ENCODE measurements at regions not wholly inside any gene's neighbourhood (a gene's known extent, or its start where the extent isn't known, plus 50 kb on each side); places are given as distances from the start of the nearest gene placed in this dataset.

DNA sequence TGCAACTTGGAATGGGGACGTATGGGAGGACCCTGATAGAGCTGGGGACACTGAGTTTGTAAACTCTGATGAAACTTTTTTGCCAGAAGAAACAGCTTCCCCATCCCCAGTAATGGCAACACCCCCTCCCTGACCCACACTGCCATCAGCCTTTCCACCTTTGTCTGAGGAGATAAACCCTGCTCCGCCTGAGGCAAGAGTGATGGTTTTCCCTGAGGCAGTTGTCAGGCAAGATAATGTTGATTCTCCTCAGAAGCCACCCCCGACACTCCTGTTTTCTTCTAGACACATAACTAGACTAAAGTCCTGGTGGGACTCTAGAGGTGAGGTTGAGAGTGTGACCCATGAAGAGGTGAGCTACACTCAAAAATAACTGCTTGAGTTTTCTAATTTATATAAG is 71.9 kb upstream of the STK26 start (continued):
- TF ChIP-seq, protein P1, sequence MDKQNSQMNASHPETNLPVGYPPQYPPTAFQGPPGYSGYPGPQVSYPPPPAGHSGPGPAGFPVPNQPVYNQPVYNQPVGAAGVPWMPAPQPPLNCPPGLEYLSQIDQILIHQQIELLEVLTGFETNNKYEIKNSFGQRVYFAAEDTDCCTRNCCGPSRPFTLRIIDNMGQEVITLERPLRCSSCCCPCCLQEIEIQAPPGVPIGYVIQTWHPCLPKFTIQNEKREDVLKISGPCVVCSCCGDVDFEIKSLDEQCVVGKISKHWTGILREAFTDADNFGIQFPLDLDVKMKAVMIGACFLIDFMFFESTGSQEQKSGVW (CRISPR knock-in tag; IDR thresholded peaks at IDR 0.05; ENCODE audit: borderline replicate concordance), result no peak
- no peak for TF ChIP-seq HOMEZ (CRISPR knock-in tag; IDR thresholded peaks at IDR 0.05; ENCODE audit: low read depth)
- no peak for TF ChIP-seq HDAC1 (CRISPR knock-in tag; IDR thresholded peaks at IDR 0.05)
- TF ChIP-seq, protein P2, sequence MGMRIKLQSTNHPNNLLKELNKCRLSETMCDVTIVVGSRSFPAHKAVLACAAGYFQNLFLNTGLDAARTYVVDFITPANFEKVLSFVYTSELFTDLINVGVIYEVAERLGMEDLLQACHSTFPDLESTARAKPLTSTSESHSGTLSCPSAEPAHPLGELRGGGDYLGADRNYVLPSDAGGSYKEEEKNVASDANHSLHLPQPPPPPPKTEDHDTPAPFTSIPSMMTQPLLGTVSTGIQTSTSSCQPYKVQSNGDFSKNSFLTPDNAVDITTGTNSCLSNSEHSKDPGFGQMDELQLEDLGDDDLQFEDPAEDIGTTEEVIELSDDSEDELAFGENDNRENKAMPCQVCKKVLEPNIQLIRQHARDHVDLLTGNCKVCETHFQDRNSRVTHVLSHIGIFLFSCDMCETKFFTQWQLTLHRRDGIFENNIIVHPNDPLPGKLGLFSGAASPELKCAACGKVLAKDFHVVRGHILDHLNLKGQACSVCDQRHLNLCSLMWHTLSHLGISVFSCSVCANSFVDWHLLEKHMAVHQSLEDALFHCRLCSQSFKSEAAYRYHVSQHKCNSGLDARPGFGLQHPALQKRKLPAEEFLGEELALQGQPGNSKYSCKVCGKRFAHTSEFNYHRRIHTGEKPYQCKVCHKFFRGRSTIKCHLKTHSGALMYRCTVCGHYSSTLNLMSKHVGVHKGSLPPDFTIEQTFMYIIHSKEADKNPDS (CRISPR knock-in tag; IDR thresholded peaks at IDR 0.05), result no peak

GRCh38 chrX:131955099-131955777 is 67.9 kb upstream of the STK26 start:
- no TSS peak for BruUV-seq (replicated peaks)
- Histone ChIP-seq H3K27ac (ENCODE audit: extremely low read length, insufficient read depth, low read length) (no peak overlapping the region), H3K4me1 (ENCODE audit: insufficient read depth, low read length) (no peaks in the 10 kb centered on the region), H3K4me2 (ENCODE audit: low read depth, low read length) (no peak overlapping the region), H3K9me3 (ENCODE audit: low read length) (no peaks in the 10 kb centered on the region), H4K20me1 (ENCODE audit: insufficient read depth, low read length) (no peaks in the 10 kb centered on the region), H2AFZ (ENCODE audit: low read length) (no peak overlapping the region), H3K4me3 (replicated peaks in 1 of 3; ENCODE audit: insufficient read depth in 1 of 3, low read depth in 2 of 3, low read length in 3 of 3) (no peak overlapping the region), H3K9ac (ENCODE audit: insufficient read depth, low read depth, low read length) (no peak overlapping the region), H3K36me3 (replicated peaks in 1 of 2; ENCODE audit: control insufficient read depth in 1 of 2, insufficient read depth in 2 of 2, low read length in 2 of 2) (no peaks in the 10 kb centered on the region), H3K79me2 (ENCODE audit: insufficient read depth, low read length) (no peaks in the 10 kb centered on the region), H3K27me3 (ENCODE audit: control insufficient read depth in 1 of 2, insufficient read depth in 2 of 2, low read length in 2 of 2) (no peaks in the 10 kb centered on the region)
- in situ Hi-C loops (cut with HindIII; ENCODE audit: extremely low pct_ligation_motif_present, low pct_unique_long_range_greater_than_20kb) (no loop called here), intact Hi-C loops (cut with micrococcal nuclease; ENCODE audit: unreplicated experiment) (no loop called here)
- DNase-seq (ENCODE audit: low spot score) (no peak), ATAC-seq (no peak), FAIRE-seq (no peak)
- CTCF ChIA-PET (ENCODE audit: low intra/inter-chr PET ratio, low total read pairs), result no interaction called here
- WGBS (ENCODE audit: low lambda C conversion rate), result 0% methylated on average over 2 of the region's 2 CpGs
- POLR2A ChIA-PET, result no interaction called here
- TF ChIP-seq GPN1 (CRISPR knock-in tag; IDR thresholded peaks at IDR 0.05; ENCODE audit: borderline replicate concordance) (no peak), RELA (CRISPR knock-in tag; IDR thresholded peaks at IDR 0.05) (no peak), ZBTB10 (CRISPR knock-in tag; IDR thresholded peaks at IDR 0.05; ENCODE audit: borderline replicate concordance) (no peak), ZNF382 (CRISPR knock-in tag; IDR thresholded peaks at IDR 0.05; ENCODE audit: borderline replicate concordance) (no peak), CREB3 (CRISPR knock-in tag; IDR thresholded peaks at IDR 0.05) (no peak), ZNF879 (CRISPR knock-in tag; IDR thresholded peaks at IDR 0.05) (no peak)

Data from HepG2 (cell line).